ENCODE measurements at regions not wholly inside any gene's neighbourhood (a gene's known extent, or its start where the extent isn't known, plus 50 kb on each side); places are given as distances from the start of the nearest gene placed in this dataset.

DNA sequence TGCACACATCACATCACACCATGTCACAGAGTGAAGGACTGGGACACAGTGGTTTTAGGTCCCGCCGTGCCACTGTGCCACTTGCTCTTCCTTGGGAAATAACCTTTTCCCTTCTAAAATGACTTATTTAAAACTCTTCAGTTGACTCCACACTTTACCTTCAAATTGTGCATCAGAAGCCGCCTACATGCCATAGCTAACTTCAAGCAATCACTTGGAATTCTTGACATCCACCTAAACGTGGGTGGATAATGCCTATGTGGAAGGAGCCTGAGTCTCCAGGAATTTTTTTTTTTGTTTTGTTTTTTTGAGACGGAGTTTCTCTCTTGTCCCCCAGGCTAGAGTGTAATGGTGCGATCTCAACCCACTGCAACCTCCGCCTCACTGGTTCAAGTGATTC is 777.4 kb upstream of the TENM3 start:
- DNase-seq (ENCODE audit: low read depth, low spot score) = no peak
- H3K9ac ChIP-seq (ENCODE audit: control insufficient read depth, insufficient read depth, low read length) = no peak overlapping the region
- no peak overlapping the region for H3K27ac ChIP-seq (ENCODE audit: control insufficient read depth, insufficient read depth)
- ChIA-PET POLR2A (no interaction called here), SMC1A (ENCODE audit: uncharacterized antibody, unreplicated experiment) (no interaction called here), CTCF (no interaction called here), RAD21 (ENCODE audit: unreplicated experiment) (no interaction called here)
- FAIRE-seq = no peak
- H3K79me2 ChIP-seq (ENCODE audit: control insufficient read depth, insufficient read depth, low read length) = no peaks in the 10 kb centered on the region
- H3K9me3 ChIP-seq (replicated peaks; ENCODE audit: control insufficient read depth, insufficient read depth, low read length) = no peaks in the 10 kb centered on the region
- H3K4me2 ChIP-seq (ENCODE audit: control insufficient read depth, insufficient read depth) = no peak overlapping the region
- WGBS (ENCODE audit: insufficient coverage, insufficient replicate concordance, low lambda C conversion rate, missing lambda C conversion rate) = 64% methylated on average over 5 of the region's 7 CpGs
- no peak overlapping the region for H2AFZ ChIP-seq (ENCODE audit: control insufficient read depth, low read depth, low read length)
- H3K4me1 ChIP-seq (ENCODE audit: control insufficient read depth, insufficient read depth, low read length) = no peaks in the 10 kb centered on the region
- in situ Hi-C loops (cut with MboI) = no loop called here
- H3K27me3 ChIP-seq (replicated peaks in 1 of 2; ENCODE audit: control insufficient read depth in 2 of 2, insufficient read depth in 2 of 2, low read length in 1 of 2) = no peaks in the 10 kb centered on the region
- no TSS peak for BruUV-seq (replicated peaks)
- no peaks in the 10 kb centered on the region for H3K36me3 ChIP-seq (ENCODE audit: control insufficient read depth in 2 of 2, insufficient read depth in 2 of 2, low read length in 1 of 2)
- no peak overlapping the region for H3K4me3 ChIP-seq
- TF ChIP-seq HCFC1 (IDR thresholded peaks at IDR 0.05; ENCODE audit: low read length) = no peak
- TF ChIP-seq BMI1 (IDR thresholded peaks at IDR 0.05; ENCODE audit: borderline replicate concordance) = no peak
- TF ChIP-seq, protein P1, sequence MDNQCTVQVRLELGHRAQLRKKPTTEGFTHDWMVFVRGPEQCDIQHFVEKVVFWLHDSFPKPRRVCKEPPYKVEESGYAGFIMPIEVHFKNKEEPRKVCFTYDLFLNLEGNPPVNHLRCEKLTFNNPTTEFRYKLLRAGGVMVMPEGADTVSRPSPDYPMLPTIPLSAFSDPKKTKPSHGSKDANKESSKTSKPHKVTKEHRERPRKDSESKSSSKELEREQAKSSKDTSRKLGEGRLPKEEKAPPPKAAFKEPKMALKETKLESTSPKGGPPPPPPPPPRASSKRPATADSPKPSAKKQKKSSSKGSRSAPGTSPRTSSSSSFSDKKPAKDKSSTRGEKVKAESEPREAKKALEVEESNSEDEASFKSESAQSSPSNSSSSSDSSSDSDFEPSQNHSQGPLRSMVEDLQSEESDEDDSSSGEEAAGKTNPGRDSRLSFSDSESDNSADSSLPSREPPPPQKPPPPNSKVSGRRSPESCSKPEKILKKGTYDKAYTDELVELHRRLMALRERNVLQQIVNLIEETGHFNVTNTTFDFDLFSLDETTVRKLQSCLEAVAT (IDR thresholded peaks at IDR 0.05) = no peak
- TF ChIP-seq, protein P2, sequence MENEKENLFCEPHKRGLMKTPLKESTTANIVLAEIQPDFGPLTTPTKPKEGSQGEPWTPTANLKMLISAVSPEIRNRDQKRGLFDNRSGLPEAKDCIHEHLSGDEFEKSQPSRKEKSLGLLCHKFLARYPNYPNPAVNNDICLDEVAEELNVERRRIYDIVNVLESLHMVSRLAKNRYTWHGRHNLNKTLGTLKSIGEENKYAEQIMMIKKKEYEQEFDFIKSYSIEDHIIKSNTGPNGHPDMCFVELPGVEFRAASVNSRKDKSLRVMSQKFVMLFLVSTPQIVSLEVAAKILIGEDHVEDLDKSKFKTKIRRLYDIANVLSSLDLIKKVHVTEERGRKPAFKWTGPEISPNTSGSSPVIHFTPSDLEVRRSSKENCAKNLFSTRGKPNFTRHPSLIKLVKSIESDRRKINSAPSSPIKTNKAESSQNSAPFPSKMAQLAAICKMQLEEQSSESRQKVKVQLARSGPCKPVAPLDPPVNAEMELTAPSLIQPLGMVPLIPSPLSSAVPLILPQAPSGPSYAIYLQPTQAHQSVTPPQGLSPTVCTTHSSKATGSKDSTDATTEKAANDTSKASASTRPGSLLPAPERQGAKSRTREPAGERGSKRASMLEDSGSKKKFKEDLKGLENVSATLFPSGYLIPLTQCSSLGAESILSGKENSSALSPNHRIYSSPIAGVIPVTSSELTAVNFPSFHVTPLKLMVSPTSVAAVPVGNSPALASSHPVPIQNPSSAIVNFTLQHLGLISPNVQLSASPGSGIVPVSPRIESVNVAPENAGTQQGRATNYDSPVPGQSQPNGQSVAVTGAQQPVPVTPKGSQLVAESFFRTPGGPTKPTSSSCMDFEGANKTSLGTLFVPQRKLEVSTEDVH (IDR thresholded peaks at IDR 0.05; ENCODE audit: low read depth, partially characterized antibody) = no peak
- TF ChIP-seq, protein P3, sequence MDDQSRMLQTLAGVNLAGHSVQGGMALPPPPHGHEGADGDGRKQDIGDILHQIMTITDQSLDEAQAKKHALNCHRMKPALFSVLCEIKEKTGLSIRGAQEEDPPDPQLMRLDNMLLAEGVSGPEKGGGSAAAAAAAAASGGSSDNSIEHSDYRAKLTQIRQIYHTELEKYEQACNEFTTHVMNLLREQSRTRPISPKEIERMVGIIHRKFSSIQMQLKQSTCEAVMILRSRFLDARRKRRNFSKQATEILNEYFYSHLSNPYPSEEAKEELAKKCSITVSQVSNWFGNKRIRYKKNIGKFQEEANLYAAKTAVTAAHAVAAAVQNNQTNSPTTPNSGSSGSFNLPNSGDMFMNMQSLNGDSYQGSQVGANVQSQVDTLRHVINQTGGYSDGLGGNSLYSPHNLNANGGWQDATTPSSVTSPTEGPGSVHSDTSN (IDR thresholded peaks at IDR 0.05; ENCODE audit: insufficient replicate concordance, low read depth, low read length) = no peak
- TF ChIP-seq ZSCAN29 (IDR thresholded peaks at IDR 0.05) = no peak
- no peak for ATAC-seq
- intact Hi-C loops (cut with micrococcal nuclease; ENCODE audit: unreplicated experiment) = no loop called here
- no peaks in the 10 kb centered on the region for H4K20me1 ChIP-seq (ENCODE audit: control insufficient read depth, insufficient read depth)

Data from GM12878 (cell line).